Fibroblast of mammary gland (primary cell): ENCODE measurements at regions not wholly inside any gene's neighbourhood (a gene's known extent, or its start where the extent isn't known, plus 50 kb on each side); places are given as distances from the start of the nearest gene placed in this dataset.

Source experiments
- DNase-seq: peaks from one replicate; pipeline ENCODE4 v3.0.0-alpha.2; 2010; ENCODE audit warnings: low read depth
- H3K4me3 ChIP-seq: 2 replicates; pipeline ENCODE4 v1.5.1; 2011; ENCODE audit warnings: low read depth, mild to moderate bottlenecking, low read length, moderate library complexity; ENCODE audit not compliant: control insufficient read depth
- CTCF ChIP-seq: conservative IDR thresholded peaks from 2 replicates; pipeline ENCODE4 v1.5.1; 2011; ENCODE audit warnings: low read depth, low read length, inconsistent platforms; ENCODE audit not compliant: control insufficient read depth, insufficient read depth

GRCh38 chr5:110932755-110933488, 138.6 kb upstream of the TSLP start:
- H3K4me3 ChIP-seq = no peak overlapping the region
- TF ChIP-seq CTCF = no peak
- no peak for DNase-seq

GRCh38 chr5:110940136-110940535, 131.4 kb upstream of the TSLP start:
- no peak for DNase-seq
- no peak overlapping the region for H3K4me3 ChIP-seq
- TF ChIP-seq CTCF = no peak

GRCh38 chr5:110945874-110946436, 125.6 kb upstream of the TSLP start:
- DNase-seq = no peak
- no peak for TF ChIP-seq CTCF
- no peak overlapping the region for H3K4me3 ChIP-seq

- DNase-seq = peak; percentile 26
- TF ChIP-seq CTCF = no peak
- no peak overlapping the region for H3K4me3 ChIP-seq
Observed at GRCh38 chr5:110951373-110951791, 120.1 kb upstream of the TSLP start.

- no peak for TF ChIP-seq CTCF
- DNase-seq = no peak
- no peak overlapping the region for H3K4me3 ChIP-seq
Observed at GRCh38 chr5:110956280-110956912, 115.1 kb upstream of the TSLP start.

GRCh38 chr5:110956913-110957813, 114.3 kb upstream of the TSLP start:
- DNase-seq = no peak
- no peak overlapping the region for H3K4me3 ChIP-seq
- no peak for TF ChIP-seq CTCF
